NCI-H1436 treated with DMSO at 0.1 percent for 48 hours (cell line): ENCODE measurements at regions not wholly inside any gene's neighbourhood (a gene's known extent, or its start where the extent isn't known, plus 50 kb on each side); places are given as distances from the start of the nearest gene placed in this dataset.

Experiments used
- DNase-seq: peaks from one replicate; lab custom pipeline; 2025; lab: John Stamatoyannopoulos, UW

GRCh38 chr17:63132459-63132911 is 166.4 kb downstream of the TANC2 start:
- no peak for DNase-seq

- no peak for DNase-seq
Measured at GRCh38 chr17:63133491-63133890, 167.5 kb downstream of the TANC2 start.

DNA sequence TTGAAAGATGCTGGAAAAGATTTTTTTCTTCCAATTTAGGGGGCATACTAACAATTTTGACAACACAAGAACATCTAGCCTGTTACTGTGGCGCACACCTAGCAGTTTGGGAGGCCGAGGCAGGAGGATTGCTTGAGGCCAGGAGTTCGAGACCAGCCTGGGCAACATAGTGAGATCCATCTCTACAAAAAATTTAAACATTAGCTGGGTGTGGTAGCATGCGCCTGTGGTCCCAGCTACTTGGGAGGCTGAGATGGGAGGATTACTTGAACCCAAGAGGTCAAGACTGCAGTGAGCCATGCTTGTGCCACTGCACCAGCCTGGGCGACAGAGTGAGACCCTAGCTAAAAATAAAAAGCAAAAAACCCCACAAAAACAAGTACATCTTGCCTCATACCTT is 168.8 kb downstream of the TANC2 start:
- DNase-seq = no peak

DNA sequence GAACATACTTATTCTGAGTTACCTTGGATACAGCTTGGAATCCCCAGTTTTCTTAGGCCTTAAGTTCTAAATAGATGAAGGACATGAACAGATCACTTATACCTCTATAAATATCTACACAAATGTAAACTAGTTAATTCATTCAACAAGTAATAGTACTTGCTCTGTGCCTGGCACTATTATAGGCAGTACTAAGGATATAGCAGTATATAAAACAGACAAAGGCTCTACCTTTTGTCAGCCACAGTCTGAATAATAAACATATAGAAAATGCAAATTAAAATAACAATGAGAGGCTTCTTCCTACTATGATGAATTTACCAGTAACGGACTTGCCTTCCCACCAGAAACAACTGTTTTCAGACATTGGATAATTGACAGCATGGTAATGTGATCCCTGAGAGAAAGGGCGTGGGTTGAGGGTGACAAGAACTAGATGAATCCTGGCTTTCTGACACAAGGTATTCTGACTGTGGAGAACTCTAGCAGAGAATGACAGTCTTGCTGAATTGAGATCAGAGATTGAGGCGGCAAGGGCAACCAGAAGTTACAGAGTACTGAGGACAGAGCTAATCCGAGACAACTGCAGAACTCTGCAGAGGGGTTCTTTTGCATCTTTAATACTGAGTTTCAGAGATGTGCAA is 170.5 kb downstream of the TANC2 start:
- no peak for DNase-seq

- no peak for DNase-seq
Measured at GRCh38 chr17:63137163-63137562, 171.1 kb downstream of the TANC2 start.

- DNase-seq = no peak
Measured at GRCh38 chr17:63138713-63139112, 172.7 kb downstream of the TANC2 start.

- no peak for DNase-seq
Measured at GRCh38 chr17:63139356-63139755, 173.3 kb downstream of the TANC2 start.

DNA sequence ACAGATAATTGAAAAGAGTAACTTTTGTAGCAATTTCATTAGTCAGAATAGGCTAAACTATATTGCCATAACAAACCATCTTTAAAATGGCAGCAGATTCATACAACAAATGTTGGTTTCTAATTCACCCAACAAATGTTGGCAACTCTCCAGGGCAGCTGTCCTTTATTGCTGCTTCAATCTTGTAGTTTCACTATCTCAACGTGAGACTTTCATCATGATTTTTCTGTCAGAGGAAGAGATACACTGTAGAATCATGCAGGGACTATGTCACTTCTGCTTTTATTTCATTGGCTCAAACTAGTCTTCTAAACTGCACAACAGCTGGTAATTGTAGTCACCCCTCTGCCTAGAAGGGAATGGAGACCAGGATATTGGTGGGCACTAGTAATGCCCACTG is 174.2 kb downstream of the TANC2 start:
- no peak for DNase-seq

- no peak for DNase-seq
Measured at GRCh38 chr17:63142836-63143235, 176.8 kb downstream of the TANC2 start.

- DNase-seq = no peak
Measured at GRCh38 chr17:63150490-63150889, 184.5 kb downstream of the TANC2 start.

- no peak for DNase-seq
Measured at GRCh38 chr17:63150994-63151464, 185.0 kb downstream of the TANC2 start.

GRCh38 chr17:63151941-63152523 is 186.0 kb downstream of the TANC2 start:
- no peak for DNase-seq

GRCh38 chr17:63153488-63153887 is 187.5 kb downstream of the TANC2 start:
- no peak for DNase-seq

DNA sequence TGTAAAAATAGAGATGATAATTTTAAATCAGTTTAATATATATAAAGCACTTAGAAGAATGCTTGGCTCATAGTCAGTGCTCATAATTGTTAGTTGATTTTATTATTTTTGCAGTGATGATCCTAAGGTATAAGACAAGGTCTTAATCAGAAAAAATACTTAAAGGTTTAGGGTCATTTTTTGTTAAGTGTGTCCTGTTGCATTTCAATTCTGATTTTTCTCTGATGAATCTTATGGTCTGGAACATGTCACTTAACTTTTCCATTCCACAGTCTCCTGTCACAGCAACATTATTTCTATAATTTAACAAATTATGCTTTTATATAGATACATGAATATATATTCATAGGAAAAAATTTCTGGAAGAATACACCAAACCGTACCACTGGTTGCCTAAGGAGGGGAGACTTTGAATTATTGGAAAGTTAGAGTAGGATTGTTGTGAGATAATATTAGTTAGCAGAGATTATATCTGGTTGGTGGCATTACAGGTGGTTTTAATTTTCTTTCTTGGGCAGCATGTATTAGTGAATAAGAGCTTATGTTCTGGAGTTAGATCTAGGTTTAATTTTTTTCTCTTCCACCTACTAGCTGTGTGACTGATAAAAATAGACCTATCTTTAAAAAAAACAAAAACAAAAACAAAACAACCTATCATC is 188.7 kb downstream of the TANC2 start:
- DNase-seq = no peak

GRCh38 chr17:63156986-63157385 is 191.0 kb downstream of the TANC2 start:
- DNase-seq = no peak

DNA sequence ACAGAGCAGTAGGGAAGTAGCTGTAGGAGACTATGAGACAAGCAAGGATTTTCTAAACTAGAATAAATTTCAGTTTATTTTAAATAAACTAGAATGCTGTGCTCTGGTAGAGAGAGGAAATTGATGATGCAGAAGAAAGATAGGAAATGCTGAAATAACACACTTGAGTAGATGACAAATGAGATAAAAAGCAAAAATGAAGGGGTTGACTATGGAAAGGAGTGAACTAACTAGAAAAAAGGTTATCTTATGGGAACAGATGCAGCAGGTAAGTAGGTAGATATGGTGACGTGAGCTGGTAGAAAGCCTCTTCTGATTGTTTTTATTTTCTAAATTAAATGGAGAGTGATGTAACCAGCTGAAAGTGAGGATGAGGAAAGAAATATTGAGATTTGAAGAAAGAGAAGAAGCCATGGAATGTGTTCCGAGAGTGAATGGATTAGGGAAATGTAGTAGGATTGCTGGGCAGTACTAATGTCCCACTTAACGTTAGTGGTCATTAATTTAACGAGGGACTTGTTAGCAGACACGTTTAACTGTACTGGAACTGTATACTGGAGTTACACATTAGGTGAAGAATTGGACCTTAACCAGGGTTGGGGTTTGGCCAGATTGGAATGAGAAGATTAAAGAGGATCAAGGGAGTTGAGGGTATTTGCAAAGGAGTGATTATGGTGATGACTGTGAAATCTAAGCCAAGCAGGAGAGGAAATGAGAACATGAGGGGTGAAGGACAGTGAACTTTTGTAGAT is 196.5 kb downstream of the TANC2 start:
- DNase-seq = no peak

- no peak for DNase-seq
Measured at GRCh38 chr17:63163158-63163520, 197.1 kb downstream of the TANC2 start.

- no peak for DNase-seq
Measured at GRCh38 chr17:63165400-63165799, 199.4 kb downstream of the TANC2 start.

GRCh38 chr17:63170795-63171194 is 204.8 kb downstream of the TANC2 start:
- DNase-seq = no peak

- no peak for DNase-seq
Measured at GRCh38 chr17:63171428-63172393, 205.7 kb downstream of the TANC2 start.

DNA sequence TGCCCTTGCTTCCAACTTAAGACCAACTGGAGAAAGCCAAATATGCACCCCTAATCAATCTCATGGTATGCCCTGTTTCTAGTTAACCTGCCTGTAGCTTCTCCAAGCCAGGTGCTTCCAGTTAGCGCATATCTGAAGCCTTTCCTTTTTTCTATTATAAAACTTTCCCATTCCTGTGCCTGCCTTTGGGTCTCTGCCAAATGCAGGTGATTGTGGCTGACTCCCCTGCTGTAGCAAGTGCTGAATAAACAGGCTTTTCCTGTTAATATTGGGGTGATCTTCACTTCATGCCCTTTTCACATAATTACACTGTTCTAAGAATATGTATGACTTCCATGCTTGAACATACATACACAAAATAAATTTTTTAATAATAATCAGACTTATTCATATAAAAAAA is 207.4 kb downstream of the TANC2 start:
- no peak for DNase-seq

GRCh38 chr17:63173903-63174302 is 207.9 kb downstream of the TANC2 start:
- no peak for DNase-seq
